ENCODE measurements at regions not wholly inside any gene's neighbourhood (a gene's known extent, or its start where the extent isn't known, plus 50 kb on each side); places are given as distances from the start of the nearest gene placed in this dataset.

- no peak for DNase-seq
These were observed 140.2 kb upstream of the PPP2R2D start for GRCh38 chr10:131760416-131761166.

- no peak for DNase-seq
These were observed 137.8 kb upstream of the PPP2R2D start for GRCh38 chr10:131762789-131763696.

- no peak for DNase-seq
These were observed 135.9 kb upstream of the PPP2R2D start for GRCh38 chr10:131764929-131765328.

DNA sequence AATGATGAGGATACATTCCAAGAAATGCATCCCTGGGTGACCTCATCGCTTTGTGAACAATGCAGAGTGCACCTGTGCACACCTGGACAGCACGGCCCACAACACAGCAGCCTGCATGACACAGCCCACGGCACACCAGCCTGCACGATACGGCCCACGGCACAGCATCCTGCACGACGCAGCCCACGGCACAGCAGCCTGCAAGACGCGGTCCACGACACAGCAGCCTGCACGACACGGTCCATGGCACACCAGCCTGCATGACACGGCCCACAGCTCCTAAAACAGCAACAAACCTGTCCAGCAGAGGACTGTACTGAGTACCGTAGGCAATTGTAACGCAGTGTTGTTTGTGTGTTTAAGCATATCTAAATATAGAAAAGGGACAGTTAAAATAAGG is 134.7 kb upstream of the PPP2R2D start:
- DNase-seq: no peak

DNA sequence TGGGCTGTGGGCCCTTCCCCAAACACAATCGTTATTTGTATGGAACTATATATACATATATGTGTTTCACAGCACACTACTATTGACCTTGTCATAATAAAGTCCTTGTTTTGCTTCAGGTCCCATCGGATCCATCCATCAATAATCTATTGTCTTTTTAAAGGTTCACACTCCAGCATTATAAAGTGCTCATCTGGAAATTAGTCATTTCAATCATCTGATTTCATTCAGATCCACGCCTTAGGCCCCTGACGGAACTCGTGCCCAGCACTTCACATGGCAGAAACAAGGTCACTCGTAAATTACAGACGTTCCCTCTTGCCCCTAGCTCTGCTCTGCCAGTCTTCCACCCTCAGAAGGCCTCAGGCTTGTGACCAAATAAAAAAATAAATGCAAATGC is 133.1 kb upstream of the PPP2R2D start:
- DNase-seq: no peak

DNA sequence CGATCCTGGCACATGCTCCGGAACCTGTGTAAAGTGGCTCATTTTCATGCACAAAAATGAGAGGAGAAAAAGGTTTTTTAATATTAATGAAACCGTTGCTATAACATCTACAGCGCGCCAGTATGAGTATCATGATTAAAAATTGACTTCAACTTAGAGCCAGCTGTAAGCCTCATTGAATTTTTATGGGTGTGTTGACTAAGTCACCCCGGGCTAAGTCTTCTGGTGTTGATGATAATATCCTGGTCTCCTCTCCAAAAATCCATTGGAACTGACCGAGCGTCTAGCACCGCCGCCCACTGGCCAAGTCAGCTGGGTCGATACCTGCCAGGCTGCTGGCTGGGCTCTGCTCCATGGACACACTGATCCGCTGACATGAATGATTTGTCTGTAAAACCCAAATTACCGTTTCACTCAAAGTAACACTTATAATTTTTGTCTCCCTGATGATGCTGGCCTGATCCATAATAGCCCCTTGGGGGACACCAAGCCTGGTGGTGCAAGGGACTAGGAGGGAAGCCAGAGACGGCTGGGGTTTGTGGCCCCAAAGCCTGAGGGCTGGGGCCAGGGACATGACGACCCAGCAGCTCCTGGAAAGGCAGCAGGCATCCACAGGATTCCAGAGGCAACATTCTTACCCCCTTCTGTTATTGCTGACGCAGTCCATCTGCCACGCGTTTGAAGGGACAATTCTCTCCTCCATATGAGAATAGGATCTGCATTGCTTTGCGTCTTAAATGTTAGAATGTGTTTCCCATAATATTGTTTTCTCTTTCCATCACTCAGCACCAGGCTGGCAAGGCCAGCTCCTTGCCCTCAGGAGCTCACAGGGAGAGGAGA is 131.0 kb upstream of the PPP2R2D start:
- no peak for DNase-seq

- DNase-seq: no peak
These were observed 129.7 kb upstream of the PPP2R2D start for GRCh38 chr10:131770946-131771633.

DNA sequence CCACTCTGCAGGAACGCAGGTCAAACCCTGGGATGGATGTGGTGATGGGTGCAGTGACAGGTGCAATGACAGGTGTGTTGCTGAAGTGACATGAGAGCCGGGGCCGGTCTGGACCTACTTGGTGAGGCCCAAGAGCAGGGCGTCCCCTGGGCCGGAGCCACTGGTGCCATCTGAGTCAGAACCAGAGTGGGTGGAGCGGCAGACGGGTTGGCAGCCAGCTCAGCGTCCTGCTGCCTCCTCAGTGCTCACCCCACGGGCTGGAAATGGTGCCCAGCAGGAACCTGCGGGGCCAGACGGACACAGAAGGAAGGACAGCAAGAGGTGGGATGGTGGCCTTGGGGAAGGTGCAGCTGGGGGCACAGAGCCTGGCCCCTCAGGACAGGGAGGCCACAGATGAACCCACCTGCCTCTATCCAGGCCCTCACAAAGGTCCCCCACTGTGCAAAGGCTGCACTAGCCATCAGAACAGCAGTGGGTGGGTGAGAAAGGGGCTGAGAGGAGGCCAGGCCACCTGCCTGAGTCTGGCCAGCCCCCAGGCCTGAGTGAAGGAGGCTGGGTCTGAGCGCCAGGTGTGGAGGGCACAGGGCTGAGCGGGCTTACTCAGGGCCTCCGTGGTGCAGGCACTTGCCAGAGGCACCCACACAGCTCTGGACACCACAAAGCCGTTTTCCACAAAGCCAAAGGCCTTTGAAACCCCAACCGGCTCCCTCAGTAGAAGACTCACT is 129.0 kb upstream of the PPP2R2D start:
- DNase-seq: no peak

- no peak for DNase-seq
These were observed 128.4 kb upstream of the PPP2R2D start for GRCh38 chr10:131772441-131772840.

DNA sequence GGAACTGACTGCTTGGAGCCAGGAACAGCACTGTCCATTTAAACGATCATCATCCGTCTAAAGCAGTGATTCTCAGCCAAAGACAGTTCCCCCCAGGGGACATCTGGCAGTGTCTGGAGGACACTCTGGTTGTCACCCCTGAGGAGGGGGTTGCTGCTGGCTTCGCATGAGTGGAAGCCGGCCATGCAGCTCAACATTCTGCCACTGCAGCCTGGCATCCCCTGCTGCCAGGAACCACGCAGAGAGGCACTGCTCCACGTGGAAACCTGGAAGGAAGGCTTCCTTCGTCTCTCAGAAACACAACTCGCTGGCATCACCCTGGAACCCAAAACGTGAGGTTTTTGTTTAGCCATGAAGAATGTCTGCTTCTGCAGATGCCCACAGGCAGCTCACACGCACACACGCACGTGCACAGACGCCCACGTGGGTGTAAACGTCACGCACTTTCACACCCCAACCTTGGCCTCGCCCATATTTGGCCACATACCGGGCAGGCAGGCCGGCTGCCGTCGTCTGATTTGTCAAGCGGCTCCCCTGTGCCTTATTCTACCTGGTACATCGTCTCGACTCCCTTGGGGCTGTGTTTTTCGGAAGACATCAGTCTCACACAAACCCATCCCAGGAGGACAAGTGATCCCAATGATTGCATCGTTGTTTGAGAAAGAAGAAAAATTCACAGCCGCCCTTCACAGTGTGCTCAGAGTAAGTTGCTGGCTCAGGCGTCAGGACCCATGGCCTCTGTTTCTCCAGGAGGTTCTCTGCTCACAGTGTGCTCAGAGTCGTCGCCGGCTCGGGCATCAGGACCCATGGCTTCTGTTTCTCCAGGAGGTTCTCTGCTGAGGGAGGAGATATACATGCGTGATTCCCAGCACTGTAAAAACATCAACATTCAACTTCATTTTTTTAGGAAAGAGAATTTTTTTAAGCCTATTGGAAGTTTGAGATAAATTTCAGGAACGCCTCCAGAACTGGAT is 127.2 kb upstream of the PPP2R2D start:
- DNase-seq: no peak

DNA sequence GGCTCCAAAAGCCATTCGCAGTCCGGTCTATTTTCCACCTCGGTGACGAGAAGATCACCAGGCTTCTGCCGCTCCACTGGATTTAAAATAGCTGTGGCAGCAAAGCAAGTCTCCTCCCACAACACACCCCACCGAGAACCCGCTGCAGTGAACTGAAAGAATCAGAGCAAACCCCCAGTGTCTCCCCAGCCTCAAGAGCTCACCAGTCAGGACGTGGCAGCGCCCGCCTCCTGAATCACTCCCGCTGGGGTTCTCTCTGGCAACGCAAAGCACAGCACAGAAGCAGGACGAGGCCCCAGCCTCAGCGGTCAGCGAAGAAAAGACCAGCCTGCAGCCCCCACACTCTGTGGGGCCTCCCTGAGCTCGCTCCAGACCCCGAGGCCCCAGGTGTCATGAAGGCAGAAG is 126.1 kb upstream of the PPP2R2D start:
- no peak for DNase-seq

DNA sequence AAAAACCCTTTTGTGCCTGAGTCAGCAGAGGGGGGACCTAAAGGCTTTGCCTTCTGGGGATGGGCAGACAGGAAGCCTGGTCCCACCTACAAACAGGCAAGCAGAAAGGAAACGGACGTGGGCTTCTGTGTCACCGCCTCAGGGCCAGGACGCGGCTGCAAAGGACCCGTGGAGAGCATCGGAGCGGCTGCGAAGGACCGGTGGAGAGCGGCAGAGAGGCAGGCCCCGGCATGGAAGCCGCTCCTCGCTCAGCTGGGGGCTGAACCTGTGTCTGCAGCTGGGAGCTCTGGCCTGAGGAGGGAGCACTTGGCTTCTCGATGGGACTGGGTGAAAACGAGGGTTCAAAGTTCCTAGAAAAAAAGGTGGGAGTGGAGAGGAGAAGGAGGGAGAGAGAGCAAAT is 125.4 kb upstream of the PPP2R2D start:
- DNase-seq: no peak

- DNase-seq: no peak
These were observed 125.0 kb upstream of the PPP2R2D start for GRCh38 chr10:131775833-131776232.

DNA sequence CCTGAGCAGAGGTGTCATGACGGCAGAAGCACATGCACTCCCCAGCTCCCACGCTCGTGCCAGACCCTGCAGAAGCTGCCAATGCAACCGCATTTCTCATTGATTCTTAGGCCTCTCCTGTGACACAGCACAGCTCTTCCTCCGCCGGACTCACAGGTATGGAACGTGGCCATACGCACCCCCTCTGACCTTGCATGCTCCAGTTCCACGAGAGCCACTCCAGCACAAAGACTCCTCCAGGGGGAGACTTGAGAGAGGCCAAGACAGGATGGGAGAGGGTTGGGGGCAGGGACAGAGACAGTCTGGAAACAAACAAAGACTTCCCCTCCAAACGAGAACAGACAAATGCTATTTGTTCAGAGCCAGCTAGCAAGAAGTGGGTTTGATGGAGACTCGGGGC is 124.3 kb upstream of the PPP2R2D start:
- no peak for DNase-seq

DNA sequence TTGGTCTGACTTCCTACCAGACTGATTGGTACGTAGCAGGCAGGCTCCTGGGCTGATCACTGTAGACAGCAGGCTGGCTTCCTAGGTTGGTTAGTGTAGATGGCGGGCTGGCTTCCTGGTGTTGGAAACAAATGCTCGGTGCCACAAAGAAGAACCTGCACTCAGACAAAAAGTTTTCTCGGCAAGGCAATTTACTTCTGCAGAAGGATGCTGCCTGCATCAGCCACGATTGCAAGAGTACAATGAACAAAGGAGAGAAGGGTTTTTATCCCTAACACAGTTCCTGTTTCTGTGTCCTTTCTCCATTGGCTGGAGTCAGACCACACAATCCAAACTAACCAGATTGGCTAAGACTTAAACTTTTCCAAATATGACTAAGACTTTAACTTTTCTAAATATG is 123.6 kb upstream of the PPP2R2D start:
- no peak for DNase-seq

- DNase-seq: no peak
These were observed 122.9 kb upstream of the PPP2R2D start for GRCh38 chr10:131777921-131778320.

DNA sequence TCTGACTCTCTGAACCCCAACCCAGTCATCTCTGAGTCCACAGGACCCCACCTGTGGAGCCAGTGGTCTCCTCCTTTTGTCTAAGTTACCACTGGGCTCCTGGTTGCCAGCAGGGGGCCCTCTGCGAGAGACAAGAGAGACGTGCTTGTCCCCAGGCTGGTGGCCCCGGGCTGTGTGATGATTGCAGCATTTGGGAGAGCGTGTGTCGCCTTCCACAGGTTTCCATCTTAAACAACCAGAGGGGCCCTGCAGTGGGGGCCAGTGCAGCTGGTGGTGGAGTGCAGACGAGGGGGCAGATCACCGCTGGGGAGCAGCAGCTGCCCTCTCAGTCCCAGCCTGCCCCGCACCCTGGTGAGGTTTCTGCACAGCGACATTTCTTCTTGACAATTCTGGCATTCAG is 122.4 kb upstream of the PPP2R2D start:
- no peak for DNase-seq

GRCh38 chr10:131778842-131779241 is 122.0 kb upstream of the PPP2R2D start:
- DNase-seq: no peak

DNA sequence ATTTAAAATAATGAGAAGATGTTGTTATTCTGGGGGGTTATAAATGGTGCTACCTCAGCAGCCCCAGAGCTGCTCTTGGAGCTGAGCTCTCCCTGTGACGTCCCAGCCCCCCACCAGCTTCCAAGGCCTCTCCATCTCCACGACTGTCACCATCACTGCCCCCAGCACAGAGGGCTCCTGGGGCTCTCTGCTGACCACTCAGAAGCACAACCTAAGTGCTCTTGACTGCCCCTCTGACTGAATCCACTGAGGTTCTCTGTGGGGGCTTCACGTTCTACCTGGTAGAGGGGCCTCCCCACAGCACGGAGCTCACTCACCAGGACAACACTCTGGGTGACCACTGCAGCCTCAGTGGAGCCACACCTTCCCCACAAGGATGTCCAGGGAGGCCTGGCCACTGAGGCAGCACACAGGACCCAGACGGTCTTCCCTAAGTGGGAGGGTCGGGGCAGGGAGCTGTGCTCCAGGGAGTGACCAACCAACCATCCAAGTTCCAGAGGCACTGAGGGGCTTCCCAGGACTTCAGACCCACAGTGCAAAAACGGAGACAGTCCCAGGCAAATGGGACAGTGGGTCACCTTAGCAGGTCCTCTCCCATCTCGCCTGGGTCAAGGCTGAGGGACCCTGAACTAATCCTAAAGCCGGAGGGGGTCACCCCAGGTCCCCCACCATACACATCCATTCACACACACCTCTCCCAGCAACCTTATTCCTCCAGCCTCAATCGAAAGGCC is 121.0 kb upstream of the PPP2R2D start:
- no peak for DNase-seq

- no peak for DNase-seq
These were observed 119.7 kb upstream of the PPP2R2D start for GRCh38 chr10:131781076-131781475.
